G401.6 (cell line): ENCODE measurements at regions not wholly inside any gene's neighbourhood (a gene's known extent, or its start where the extent isn't known, plus 50 kb on each side); places are given as distances from the start of the nearest gene placed in this dataset.

Source experiments
- FAIRE-seq: peaks from 2 replicates; lab custom pipeline; 2012; peaks lifted over from hg19 to GRCh38; lab: Jason Lieb, UNC

- no peak for FAIRE-seq
Measured at GRCh38 chr10:54962134-54962900, 161.3 kb upstream of the PCDH15 start.

DNA sequence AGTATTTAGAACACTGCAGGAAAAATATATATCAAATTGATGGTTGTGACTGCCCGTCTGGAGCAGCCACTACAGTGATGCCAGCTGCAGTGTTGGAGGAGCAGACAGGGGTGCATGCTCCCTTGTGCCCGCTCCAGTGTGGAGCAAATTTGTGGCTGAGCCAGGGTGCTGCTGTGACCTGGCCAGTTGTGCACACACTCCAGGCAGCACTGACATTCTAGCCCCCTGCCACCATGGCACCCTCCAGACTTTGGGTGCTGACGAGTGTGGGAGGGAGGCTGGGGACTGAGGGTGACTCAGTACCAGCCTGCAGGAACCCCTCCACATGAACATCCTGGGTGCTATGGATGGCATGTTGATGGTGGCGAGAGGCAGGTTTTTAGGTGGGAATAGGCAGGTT, 160.0 kb upstream of the PCDH15 start:
- FAIRE-seq, result no peak

DNA sequence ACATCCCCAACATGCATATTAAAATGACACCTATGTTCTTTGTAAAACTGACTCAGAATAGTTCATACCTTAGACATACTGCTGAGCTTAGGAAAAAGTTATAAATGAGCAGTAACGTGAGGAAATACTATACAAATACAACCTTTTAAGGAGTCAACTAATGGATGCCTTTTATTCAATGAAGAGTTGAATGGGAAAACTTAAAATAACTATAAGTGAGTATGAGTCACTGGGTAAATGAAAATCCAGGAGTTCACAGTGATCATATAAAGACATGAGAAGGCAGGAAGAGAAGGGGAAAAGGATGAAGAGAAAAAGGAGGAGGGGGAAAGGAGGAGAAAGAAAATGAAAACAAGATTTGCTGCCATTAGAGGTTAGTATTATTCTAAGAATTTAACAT, 157.8 kb upstream of the PCDH15 start:
- no peak for FAIRE-seq

DNA sequence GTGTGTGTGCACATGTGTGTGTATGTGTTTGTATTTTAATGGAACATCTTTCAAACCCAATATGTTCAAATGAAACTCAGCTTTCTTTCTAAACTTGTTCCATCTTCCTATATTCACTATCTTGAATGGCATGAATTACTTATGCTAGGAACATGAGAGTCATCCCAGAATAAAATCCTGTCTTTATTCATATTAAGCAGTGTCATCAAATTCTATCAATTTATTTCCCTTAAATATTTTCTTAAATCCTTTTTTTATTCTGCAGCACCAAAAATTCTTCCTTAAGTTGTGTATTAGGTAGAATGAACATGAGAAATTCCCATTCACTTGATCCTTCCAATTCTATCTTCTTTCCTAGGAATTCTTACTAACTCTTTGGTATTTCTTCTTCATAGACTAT, 146.6 kb upstream of the PCDH15 start:
- FAIRE-seq, result no peak

GRCh38 chr10:54940418-54940817, 139.4 kb upstream of the PCDH15 start:
- FAIRE-seq, result no peak

- FAIRE-seq, result no peak
Measured at GRCh38 chr10:54914049-54914448, 113.0 kb upstream of the PCDH15 start.

DNA sequence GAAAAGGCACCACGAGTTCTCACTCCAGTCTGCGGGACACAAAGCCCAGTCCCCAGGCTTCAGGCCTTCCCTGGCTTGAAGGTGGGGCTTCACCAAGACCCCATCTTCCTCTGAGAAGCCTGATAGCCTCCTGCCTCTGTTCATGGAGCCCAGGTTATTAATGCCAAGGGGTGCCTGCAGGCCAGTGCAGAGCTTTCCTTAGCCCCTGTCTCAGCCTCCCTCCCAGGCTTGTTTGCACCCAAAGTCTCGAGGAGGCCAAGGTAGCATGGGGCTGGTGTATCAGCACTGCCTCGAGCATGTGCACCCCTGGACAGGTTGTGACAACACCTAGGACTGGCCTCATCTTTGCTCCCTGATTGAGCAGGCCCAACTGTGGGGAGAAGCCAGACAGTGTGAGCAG, 108.1 kb upstream of the PCDH15 start:
- no peak for FAIRE-seq

- FAIRE-seq, result no peak
Measured at GRCh38 chr10:54908019-54908418, 107.0 kb upstream of the PCDH15 start.

- FAIRE-seq, result no peak
Measured at GRCh38 chr10:54906940-54907339, 105.9 kb upstream of the PCDH15 start.

DNA sequence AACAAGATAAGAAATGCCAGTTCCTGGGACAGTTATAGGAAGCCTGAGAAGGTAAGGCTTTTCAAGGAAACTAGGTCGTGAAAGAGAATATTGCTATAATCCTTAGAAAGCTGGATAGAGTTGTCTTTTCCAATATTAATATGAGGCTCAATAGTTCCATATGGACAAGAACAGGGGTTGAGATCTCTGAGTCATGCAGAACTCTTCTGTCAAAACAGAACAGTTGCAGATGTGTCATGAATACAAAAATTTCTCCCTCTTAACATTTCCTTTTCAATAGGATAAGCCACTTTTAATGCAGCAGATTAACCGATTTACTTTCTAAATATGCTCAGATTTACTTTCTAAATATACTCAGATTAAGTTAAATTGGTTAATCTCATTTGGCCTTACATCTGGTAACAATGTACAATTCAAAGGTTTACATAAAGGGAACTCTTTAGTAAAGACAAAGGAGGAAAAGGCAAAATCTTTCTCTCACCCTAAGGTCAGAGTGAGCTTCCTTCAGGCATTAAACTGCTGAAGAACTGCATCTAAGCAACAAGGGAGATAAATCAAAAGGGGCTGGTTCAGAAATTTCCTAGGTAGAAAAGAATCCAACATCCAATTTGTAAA, 104.7 kb upstream of the PCDH15 start:
- FAIRE-seq, result no peak

DNA sequence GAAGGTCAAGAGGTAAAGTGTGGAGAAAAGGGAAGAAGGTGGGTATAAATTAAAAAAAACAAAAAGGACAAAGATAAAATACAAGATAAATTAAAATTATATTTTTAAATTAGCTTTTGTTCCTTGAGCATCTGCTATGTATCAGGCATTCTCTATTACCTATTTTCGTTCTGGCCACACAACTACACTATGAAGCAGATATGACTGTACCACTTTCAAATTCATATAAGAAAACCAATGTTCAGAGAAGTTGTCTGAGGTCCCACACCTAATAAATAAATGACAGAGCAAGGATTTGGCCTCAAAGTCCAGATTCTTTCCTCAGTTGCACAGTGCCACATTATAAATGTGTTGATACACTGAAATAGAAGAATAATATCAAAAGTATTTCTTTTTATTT, 103.8 kb upstream of the PCDH15 start:
- FAIRE-seq, result no peak

DNA sequence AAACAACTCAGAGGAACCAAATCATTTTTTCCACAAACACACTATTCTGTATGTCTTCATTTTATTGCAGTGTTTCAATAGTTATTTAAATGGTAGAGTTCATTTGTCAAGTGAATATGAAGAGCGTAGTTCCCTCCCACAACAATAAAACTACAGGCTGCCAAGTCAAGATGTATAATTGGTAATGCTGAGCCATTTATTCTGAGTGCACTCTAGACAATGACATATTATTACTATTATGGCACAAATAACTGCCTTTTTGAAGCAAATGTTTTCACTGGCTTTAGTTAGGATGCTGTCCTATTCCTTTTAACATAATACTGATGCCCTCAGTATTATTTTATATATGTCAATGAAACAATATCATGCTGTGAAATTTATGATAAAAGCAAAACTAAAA, 102.7 kb upstream of the PCDH15 start:
- FAIRE-seq, result no peak

GRCh38 chr10:54900584-54900983, 99.6 kb upstream of the PCDH15 start:
- no peak for FAIRE-seq

GRCh38 chr10:54880996-54881395, 80.0 kb upstream of the PCDH15 start:
- no peak for FAIRE-seq

- no peak for FAIRE-seq
Measured at GRCh38 chr10:54869022-54869421, 68.0 kb upstream of the PCDH15 start.

GRCh38 chr10:54866666-54867065, 65.6 kb upstream of the PCDH15 start:
- no peak for FAIRE-seq

GRCh38 chr10:54854843-54855242, 53.8 kb upstream of the PCDH15 start:
- FAIRE-seq, result no peak

GRCh38 chr10:54854389-54854788, 53.4 kb upstream of the PCDH15 start:
- no peak for FAIRE-seq

- FAIRE-seq, result no peak
Measured at GRCh38 chr10:54853883-54854282, 52.9 kb upstream of the PCDH15 start.
